ENCODE measurements at regions not wholly inside any gene's neighbourhood (a gene's known extent, or its start where the extent isn't known, plus 50 kb on each side); places are given as distances from the start of the nearest gene placed in this dataset.

GRCh38 chr2:177149155-177149503 lies 63.5 kb upstream of the HNRNPA3 start:
- TF ChIP-seq CTCF (conservative IDR thresholded peaks at IDR 0.05; ENCODE audit: low read depth, low read length) = no peak
- no peak for TF ChIP-seq EZH2 (IDR thresholded peaks at IDR 0.05; ENCODE audit: borderline replicate concordance, low read depth, low read length, poor library complexity, severe bottlenecking)
